ENCODE measurements at regions not wholly inside any gene's neighbourhood (a gene's known extent, or its start where the extent isn't known, plus 50 kb on each side); places are given as distances from the start of the nearest gene placed in this dataset.

DNA sequence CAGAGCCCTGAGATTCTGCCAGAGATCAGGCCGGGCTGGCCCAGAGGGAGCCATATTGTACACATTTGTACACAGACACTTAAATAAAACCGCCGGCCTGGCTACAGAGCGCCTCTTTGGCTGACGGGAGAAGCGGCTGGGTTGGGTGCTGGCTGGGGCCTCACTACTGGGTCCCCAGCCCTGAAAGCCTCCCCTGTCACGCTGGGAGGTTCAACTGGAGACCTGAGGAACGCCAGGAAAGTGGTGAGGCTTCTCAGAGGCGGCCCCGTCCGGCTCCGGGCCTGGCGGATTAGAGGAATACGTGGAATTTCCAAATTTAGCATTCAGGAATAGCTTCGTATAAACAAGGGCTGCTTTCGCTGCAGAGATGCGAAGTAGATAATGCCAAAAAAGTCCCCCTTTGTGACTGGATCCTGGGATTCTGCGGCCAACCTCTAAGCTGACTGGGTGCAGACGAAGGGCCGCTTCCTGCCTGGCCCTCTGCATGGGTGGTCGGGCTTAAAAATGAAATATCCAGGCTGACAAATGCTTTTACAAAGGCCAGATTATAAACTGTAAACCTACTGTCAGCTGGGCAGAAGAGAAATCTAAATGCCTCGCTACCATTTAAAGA, 252.4 kb downstream of the IRF8 start:
- no peak for TF ChIP-seq POLR2A (IDR thresholded peaks at IDR 0.05)
- TF ChIP-seq CTCF (IDR thresholded peaks at IDR 0.05) = no peak

Measured in lower leg skin (tissue), 3 donors.